ENCODE measurements at regions not wholly inside any gene's neighbourhood (a gene's known extent, or its start where the extent isn't known, plus 50 kb on each side); places are given as distances from the start of the nearest gene placed in this dataset.

DNA sequence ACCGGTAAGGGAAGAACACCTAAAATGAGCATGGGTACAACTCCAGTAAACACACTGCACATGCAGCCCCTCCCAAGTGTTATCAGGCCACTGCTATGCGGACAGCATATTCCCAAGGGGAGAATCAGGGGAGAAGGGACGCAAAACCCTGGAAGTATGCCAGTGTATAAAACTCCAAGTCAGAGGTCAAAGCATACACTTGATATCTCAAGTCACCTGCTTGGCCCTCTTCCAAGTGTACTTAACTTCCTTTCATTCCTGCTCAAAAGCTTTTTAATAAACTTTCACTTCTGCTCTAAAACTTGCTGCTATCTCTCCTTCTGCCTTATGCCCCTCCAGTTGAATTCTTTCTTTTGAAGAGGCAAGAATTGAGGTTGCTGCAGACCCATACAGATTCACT is 408.1 kb downstream of the HTR1A start:
- H4K91ac ChIP-seq (ENCODE audit: insufficient read length, low read depth, low read length) = no peak overlapping the region
- no CpG with 5 or more reads among the region's 3 CpGs for WGBS (ENCODE audit: extremely low coverage, insufficient read length, low lambda C conversion rate)
- no peak for DNase-seq

More for the DNA sequence above, 408.1 kb downstream of the HTR1A start:
- H3K27ac Mint-ChIP-seq = no peak overlapping the region; a peak in 1 of 7 replicates
- Histone ChIP-seq H3K79me1 (ENCODE audit: insufficient read depth, low read depth, low read length, poor library complexity, severe bottlenecking) (no peaks in the 10 kb centered on the region), H3K27ac (ENCODE audit: insufficient read length, low read depth, low read length) (no peak overlapping the region), H3K9ac (ENCODE audit: extremely low read depth, insufficient read length, low read length) (no peak overlapping the region), H3K4me1 (ENCODE audit: insufficient read depth, low read length) (no peaks in the 10 kb centered on the region), H3K56ac (ENCODE audit: insufficient read length, low read depth, low read length) (no peak overlapping the region), H2BK12ac (ENCODE audit: insufficient read length, low read depth, low read length) (no peak overlapping the region), H3K14ac (ENCODE audit: insufficient read depth, low read length) (no peak overlapping the region), H3K23ac (ENCODE audit: insufficient read length, low read depth, low read length) (no peak overlapping the region), H2AFZ (ENCODE audit: low read length) (no peak overlapping the region), H3K27me3 (ENCODE audit: insufficient read depth, low read length) (no peaks in the 10 kb centered on the region), H3K23me2 (ENCODE audit: insufficient read length, low read depth, low read length, poor library complexity, severe bottlenecking) (no peaks in the 10 kb centered on the region), H3T11ph (ENCODE audit: low read length) (no peak overlapping the region), H3K18ac (ENCODE audit: insufficient read length, low read depth, low read length) (no peak overlapping the region), H2BK15ac (ENCODE audit: low read depth, low read length) (no peak overlapping the region), H4K5ac (ENCODE audit: insufficient read length, low read depth, low read length) (no peak overlapping the region), H3K79me2 (ENCODE audit: insufficient read depth, low read length) (no peaks in the 10 kb centered on the region), H2BK20ac (ENCODE audit: low read depth, low read length, poor library complexity, severe bottlenecking) (no peak overlapping the region), H3K4me2 (ENCODE audit: insufficient read depth, insufficient read length, low read length) (no peak overlapping the region), H2AK5ac (ENCODE audit: insufficient read length, low read length) (no peak overlapping the region), H3K9me3 (ENCODE audit: control insufficient read depth, low read depth, low read length) (no peaks in the 10 kb centered on the region), H4K8ac (replicated peaks; ENCODE audit: insufficient read length, low read depth, low read length) (no peak overlapping the region), H2BK120ac (ENCODE audit: low read depth, low read length, poor library complexity, severe bottlenecking) (no peak overlapping the region), H2BK5ac (ENCODE audit: insufficient read length, low read length) (no peak overlapping the region), H3K4ac (ENCODE audit: low read depth, low read length) (no peak overlapping the region), H4K20me1 (ENCODE audit: control insufficient read depth, insufficient read depth, insufficient read length) (no peaks in the 10 kb centered on the region)
- no peak overlapping the region for H3K4me3 Mint-ChIP-seq
- no peaks in the 10 kb centered on the region for H3K36me3 Mint-ChIP-seq (ENCODE audit: insufficient read depth in 1 of 3, low read depth in 3 of 3)
- H3K4me1 Mint-ChIP-seq = no peaks in the 10 kb centered on the region
- 0 out of 2 replicates have a peak, but pooled peaks cover 2% of the 10 kb centered on the region for H3K27me3 Mint-ChIP-seq (ENCODE audit: low read depth)
- TF ChIP-seq, protein P1, sequence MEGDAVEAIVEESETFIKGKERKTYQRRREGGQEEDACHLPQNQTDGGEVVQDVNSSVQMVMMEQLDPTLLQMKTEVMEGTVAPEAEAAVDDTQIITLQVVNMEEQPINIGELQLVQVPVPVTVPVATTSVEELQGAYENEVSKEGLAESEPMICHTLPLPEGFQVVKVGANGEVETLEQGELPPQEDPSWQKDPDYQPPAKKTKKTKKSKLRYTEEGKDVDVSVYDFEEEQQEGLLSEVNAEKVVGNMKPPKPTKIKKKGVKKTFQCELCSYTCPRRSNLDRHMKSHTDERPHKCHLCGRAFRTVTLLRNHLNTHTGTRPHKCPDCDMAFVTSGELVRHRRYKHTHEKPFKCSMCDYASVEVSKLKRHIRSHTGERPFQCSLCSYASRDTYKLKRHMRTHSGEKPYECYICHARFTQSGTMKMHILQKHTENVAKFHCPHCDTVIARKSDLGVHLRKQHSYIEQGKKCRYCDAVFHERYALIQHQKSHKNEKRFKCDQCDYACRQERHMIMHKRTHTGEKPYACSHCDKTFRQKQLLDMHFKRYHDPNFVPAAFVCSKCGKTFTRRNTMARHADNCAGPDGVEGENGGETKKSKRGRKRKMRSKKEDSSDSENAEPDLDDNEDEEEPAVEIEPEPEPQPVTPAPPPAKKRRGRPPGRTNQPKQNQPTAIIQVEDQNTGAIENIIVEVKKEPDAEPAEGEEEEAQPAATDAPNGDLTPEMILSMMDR (conservative IDR thresholded peaks at IDR 0.05) = no peak
- H3K9me3 Mint-ChIP-seq = no peaks in the 10 kb centered on the region

All from H9 (cell line).